K562 (cell line): ENCODE measurements at regions not wholly inside any gene's neighbourhood (a gene's known extent, or its start where the extent isn't known, plus 50 kb on each side); places are given as distances from the start of the nearest gene placed in this dataset.

Experiments used
- BHLHE40 ChIP-seq: IDR thresholded peaks from 2 replicates; pipeline ENCODE4 v1.6.1; 2011; ENCODE audit warnings: low read length, improper control_type of control experiment
- CHCHD3 ChIP-seq: fragments of 250-450 bp; sonication (Bioruptor Pico); IDR thresholded peaks from 2 replicates; pipeline ENCODE4 v2.1.2; 2022; ENCODE audit warnings: mild to moderate bottlenecking
- DEAF1 ChIP-seq: fragments of 450-650 bp; formaldehyde crosslinking; IDR thresholded peaks from 2 replicates; pipeline ENCODE4 v1.4.0; 2020; ENCODE audit warnings: mild to moderate bottlenecking, moderate library complexity
- FOXP1 ChIP-seq: sonication (generic); formaldehyde crosslinking; IDR thresholded peaks from 2 replicates; pipeline ENCODE4 v1.8.0; 2022; ENCODE audit warnings: mild to moderate bottlenecking, missing genetic modification reagents
- HDGF ChIP-seq: fragments of 450-650 bp; IDR thresholded peaks from 2 replicates; pipeline ENCODE4 v1.6.1; 2016
- NCOA2 ChIP-seq, 2 experiments: fragments of 450-650 bp; IDR thresholded peaks; 2 replicates each; pipeline ENCODE4 v1.6.1; 2018; ENCODE audit warnings: mild to moderate bottlenecking in 2 of 2, moderate library complexity in 1 of 2; ENCODE audit not compliant: partially characterized antibody in 2 of 2
- NFE2L1 ChIP-seq: fragments of 450-650 bp; IDR thresholded peaks from 2 replicates; pipeline ENCODE4 v1.6.1; 2016; ENCODE audit warnings: missing genetic modification characterization, low read depth, mild to moderate bottlenecking, missing compliant biosample characterization, moderate library complexity, borderline replicate concordance
- NFIC ChIP-seq: fragments of 450-650 bp; IDR thresholded peaks from 2 replicates; pipeline ENCODE4 v1.6.1; 2017; ENCODE audit warnings: mild to moderate bottlenecking, inconsistent platforms
- NFRKB ChIP-seq: fragments of 450-650 bp; IDR thresholded peaks from 2 replicates; pipeline ENCODE4 v1.6.1; 2016; ENCODE audit warnings: low read depth
- REST ChIP-seq, 2 experiments: fragments of 450-650 bp; formaldehyde crosslinking in 1 of 2; IDR thresholded peaks; 2 replicates each; pipeline versions ENCODE4 v1.4.0 to v1.6.1; 2014 to 2020; ENCODE audit warnings: mild to moderate bottlenecking in 2 of 2, borderline replicate concordance in 1 of 2, low read depth in 1 of 2
- SMC3 ChIP-seq: conservative IDR thresholded peaks from 2 replicates; pipeline ENCODE4 v1.6.1; 2011; ENCODE audit warnings: low read depth, low read length, improper control_type of control experiment; ENCODE audit not compliant: insufficient read depth
- SPI1 ChIP-seq: IDR thresholded peaks from 2 replicates; pipeline ENCODE4 v1.6.1; 2011; ENCODE audit warnings: low read depth, low read length, control low read depth, borderline replicate concordance
- ZC3H11A ChIP-seq: IDR thresholded peaks from 2 replicates; pipeline ENCODE4 v1.6.1; 2012; ENCODE audit warnings: low read depth, low read length, improper control_type of control experiment
- ZNF217 ChIP-seq: sonication (generic); formaldehyde crosslinking; IDR thresholded peaks from 2 replicates; pipeline ENCODE4 v1.8.0; 2022; ENCODE audit warnings: mild to moderate bottlenecking, missing genetic modification reagents
- ZZZ3 ChIP-seq: fragments of 450-650 bp; IDR thresholded peaks from 2 replicates; pipeline ENCODE4 v1.6.1; 2016; ENCODE audit warnings: antibody characterized with exemption, mild to moderate bottlenecking, moderate library complexity
- TF ChIP-seq, protein P1 (sequence below): fragments of 450-650 bp; IDR thresholded peaks from 2 replicates; pipeline ENCODE4 v1.6.1; 2016; ENCODE audit warnings: borderline replicate concordance

- peak; percentile 44 for TF ChIP-seq REST (IDR thresholded peaks at IDR 0.05; ENCODE audit: borderline replicate concordance)
- TF ChIP-seq REST (CRISPR knock-in tag; IDR thresholded peaks at IDR 0.05; ENCODE audit: low read depth): no peak
- no peak for TF ChIP-seq SPI1
- no peak for TF ChIP-seq HDGF
- 0 out of 2 replicates have a peak, but pooled peaks have one; percentile 10 for TF ChIP-seq NFIC
- TF ChIP-seq CHCHD3 (CRISPR knock-in tag): no peak
- TF ChIP-seq ZC3H11A: no peak
- TF ChIP-seq BHLHE40: no peak
- TF ChIP-seq NFE2L1 (tag): no peak
- peak; percentile 62 for TF ChIP-seq SMC3
- TF ChIP-seq ZNF217 (CRISPR knock-in tag): no peak
- TF ChIP-seq ZZZ3: no peak
- TF ChIP-seq FOXP1 (CRISPR knock-in tag): no peak
- TF ChIP-seq NFRKB: no peak
- no peak for TF ChIP-seq NCOA2 (IDR thresholded peaks at IDR 0.05; ENCODE audit: partially characterized antibody in 2 of 2)
- TF ChIP-seq DEAF1: 0 out of 2 replicates have a peak, but pooled peaks have one; percentile 16
- TF ChIP-seq, protein P1, sequence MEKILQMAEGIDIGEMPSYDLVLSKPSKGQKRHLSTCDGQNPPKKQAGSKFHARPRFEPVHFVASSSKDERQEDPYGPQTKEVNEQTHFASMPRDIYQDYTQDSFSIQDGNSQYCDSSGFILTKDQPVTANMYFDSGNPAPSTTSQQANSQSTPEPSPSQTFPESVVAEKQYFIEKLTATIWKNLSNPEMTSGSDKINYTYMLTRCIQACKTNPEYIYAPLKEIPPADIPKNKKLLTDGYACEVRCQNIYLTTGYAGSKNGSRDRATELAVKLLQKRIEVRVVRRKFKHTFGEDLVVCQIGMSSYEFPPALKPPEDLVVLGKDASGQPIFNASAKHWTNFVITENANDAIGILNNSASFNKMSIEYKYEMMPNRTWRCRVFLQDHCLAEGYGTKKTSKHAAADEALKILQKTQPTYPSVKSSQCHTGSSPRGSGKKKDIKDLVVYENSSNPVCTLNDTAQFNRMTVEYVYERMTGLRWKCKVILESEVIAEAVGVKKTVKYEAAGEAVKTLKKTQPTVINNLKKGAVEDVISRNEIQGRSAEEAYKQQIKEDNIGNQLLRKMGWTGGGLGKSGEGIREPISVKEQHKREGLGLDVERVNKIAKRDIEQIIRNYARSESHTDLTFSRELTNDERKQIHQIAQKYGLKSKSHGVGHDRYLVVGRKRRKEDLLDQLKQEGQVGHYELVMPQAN: no peak
These were observed 148.7 kb upstream of the ZFHX3 start (continued) for GRCh38 chr16:73196670-73197069.
